ENCODE measurements at regions not wholly inside any gene's neighbourhood (a gene's known extent, or its start where the extent isn't known, plus 50 kb on each side); places are given as distances from the start of the nearest gene placed in this dataset.

- no peak for TF ChIP-seq CTCF (IDR thresholded peaks at IDR 0.05)
- TF ChIP-seq POLR2A (IDR thresholded peaks at IDR 0.05) = no peak
Observed at GRCh38 chr3:13688034-13688433, 139.1 kb downstream of the FBLN2 start.
